WTC11 (cell line): ENCODE measurements at regions not wholly inside any gene's neighbourhood (a gene's known extent, or its start where the extent isn't known, plus 50 kb on each side); places are given as distances from the start of the nearest gene placed in this dataset.

Source experiments
- ATAC-seq: fragments of 200-7000 bp; cut with Tn5 transposase; 2 replicates; pipeline ENCODE4 v1.10.0; 2021; ENCODE audit warnings: mild to moderate bottlenecking, moderate library complexity
- CTCF ChIA-PET: fragments of 300-600 bp; sonication (Branson Sonifier 250); formaldehyde crosslinking; loops from one replicate; lab custom pipeline; 2021; ENCODE audit warnings: antibody characterized with exemption; lab: Charles Lee
- POLR2A ChIA-PET: fragments of 350-600 bp; sonication (Branson Sonifier 250); formaldehyde crosslinking; loops from one replicate; lab custom pipeline; 2021; ENCODE audit warnings: antibody characterized with exemption; lab: Charles Lee
- DNase-seq: peaks from one replicate; pipeline ENCODE4 v3.0.0; 2021; ENCODE audit warnings: low spot score
- H3K27ac Mint-ChIP-seq: 2 replicates; pipeline ENCODE4 v1.8.0; 2021; ENCODE audit warnings: mixed read lengths
- H3K27me3 Mint-ChIP-seq: 2 replicates; pipeline ENCODE4 v1.8.0; 2021; ENCODE audit warnings: low read depth, mild to moderate bottlenecking, moderate library complexity, mixed read lengths
- H3K36me3 Mint-ChIP-seq: 2 replicates; pipeline ENCODE4 v1.8.0; 2021; ENCODE audit warnings: mixed read lengths
- H3K4me1 Mint-ChIP-seq: 2 replicates; pipeline ENCODE4 v1.8.0; 2022; ENCODE audit warnings: mixed read lengths
- H3K4me3 Mint-ChIP-seq: 2 replicates; pipeline ENCODE4 v1.8.0; 2021; ENCODE audit warnings: mild to moderate bottlenecking, moderate library complexity, mixed read lengths
- H3K9me3 Mint-ChIP-seq: 2 replicates; pipeline ENCODE4 v1.8.0; 2021; ENCODE audit warnings: mixed read lengths
- ATF3 ChIP-seq: sonication (generic); formaldehyde crosslinking; conservative IDR thresholded peaks from 2 replicates; pipeline ENCODE4 v1.8.1; 2022; ENCODE audit warnings: mild to moderate bottlenecking, missing genetic modification reagents
- E2F4 ChIP-seq: sonication (generic); formaldehyde crosslinking; IDR thresholded peaks from 2 replicates; pipeline ENCODE4 v1.8.1; 2022; ENCODE audit warnings: low read depth, mild to moderate bottlenecking, moderate library complexity, missing genetic modification reagents, borderline replicate concordance
- ELF4 ChIP-seq: sonication (generic); formaldehyde crosslinking; IDR thresholded peaks from 2 replicates; pipeline ENCODE4 v1.8.1; 2022; ENCODE audit warnings: low read depth, mild to moderate bottlenecking, moderate library complexity, missing genetic modification reagents
- GTF2I ChIP-seq: fragments of 250-450 bp; sonication (Bioruptor Pico); conservative IDR thresholded peaks from 2 replicates; pipeline ENCODE4 v1.4.0; 2021; ENCODE audit warnings: mild to moderate bottlenecking
- HMGXB4 ChIP-seq: sonication (generic); formaldehyde crosslinking; IDR thresholded peaks from 2 replicates; pipeline ENCODE4 v1.8.1; 2023; ENCODE audit warnings: mild to moderate bottlenecking, moderate library complexity, missing genetic modification reagents
- IRF1 ChIP-seq: sonication (generic); formaldehyde crosslinking; IDR thresholded peaks from 2 replicates; pipeline ENCODE4 v1.8.0; 2023; ENCODE audit warnings: missing genetic modification reagents
- NR3C1 ChIP-seq: sonication (generic); formaldehyde crosslinking; conservative IDR thresholded peaks from 2 replicates; pipeline ENCODE4 v1.8.1; 2023; ENCODE audit warnings: low read depth, mild to moderate bottlenecking, missing genetic modification reagents
- PREB ChIP-seq: sonication (generic); formaldehyde crosslinking; IDR thresholded peaks from 2 replicates; pipeline ENCODE4 v1.8.1; 2022; ENCODE audit warnings: mild to moderate bottlenecking, missing genetic modification reagents, moderate library complexity, borderline replicate concordance
- PRRX2 ChIP-seq: fragments of 250-450 bp; sonication (Bioruptor Pico); IDR thresholded peaks from 2 replicates; pipeline ENCODE4 v1.8.0; 2021; ENCODE audit warnings: mild to moderate bottlenecking
- SMAD3 ChIP-seq: sonication (generic); formaldehyde crosslinking; IDR thresholded peaks from 2 replicates; pipeline ENCODE4 v1.8.0; 2022; ENCODE audit warnings: missing genetic modification reagents, mild to moderate bottlenecking, borderline replicate concordance
- SOX15 ChIP-seq: fragments of 250-450 bp; sonication (Bioruptor Pico); IDR thresholded peaks from 2 replicates; pipeline ENCODE4 v1.9.0; 2021; ENCODE audit warnings: mild to moderate bottlenecking
- SP1 ChIP-seq: sonication (generic); formaldehyde crosslinking; conservative IDR thresholded peaks from 2 replicates; pipeline ENCODE4 v1.8.1; 2022; ENCODE audit warnings: missing genetic modification reagents
- USF2 ChIP-seq: sonication (generic); formaldehyde crosslinking; IDR thresholded peaks from 2 replicates; pipeline ENCODE4 v1.8.1; 2023; ENCODE audit warnings: mild to moderate bottlenecking, missing genetic modification reagents, moderate library complexity
- ZMAT4 ChIP-seq: fragments of 250-450 bp; sonication (Bioruptor Pico); IDR thresholded peaks from 2 replicates; pipeline ENCODE4 v1.9.0; 2021; ENCODE audit warnings: mild to moderate bottlenecking
- ZNF219 ChIP-seq: sonication (generic); formaldehyde crosslinking; IDR thresholded peaks from 2 replicates; pipeline ENCODE4 v1.8.0; 2023; ENCODE audit warnings: missing genetic modification reagents, mild to moderate bottlenecking, borderline replicate concordance
- ZNF416 ChIP-seq: fragments of 250-450 bp; sonication (Bioruptor Pico); IDR thresholded peaks from 2 replicates; pipeline ENCODE4 v1.9.0; 2021; ENCODE audit warnings: mild to moderate bottlenecking, inconsistent platforms

GRCh38 chr2:40559175-40559574 is 107.3 kb upstream of the SLC8A1 start (continued):
- TF ChIP-seq E2F4 (CRISPR knock-in tag) (no peak), SOX15 (CRISPR knock-in tag) (no peak)

- Mint-ChIP-seq H3K4me1 (no peaks in the 10 kb centered on the region), H3K27ac (no peak overlapping the region), H3K4me3 (no peak overlapping the region), H3K36me3 (no peaks in the 10 kb centered on the region), H3K27me3 (no peaks in the 10 kb centered on the region), H3K9me3 (no peaks in the 10 kb centered on the region)
- ChIA-PET CTCF (no interaction called here), POLR2A (no interaction called here)
- no peak for TF ChIP-seq HMGXB4
- ATAC-seq (no peak), DNase-seq (no peak)
Measured at GRCh38 chr2:40564184-40564583, 112.3 kb upstream of the SLC8A1 start.

- H3K9me3 Mint-ChIP-seq = peaks cover 12% of the 10 kb centered on the region
- H3K27me3 Mint-ChIP-seq = no peaks in the 10 kb centered on the region
- peaks cover 3% of the 10 kb centered on the region; the same call in 1 of the 2 replicates for H3K36me3 Mint-ChIP-seq
- ChIA-PET POLR2A (no interaction called here), CTCF (no interaction called here)
- no peak overlapping the region for H3K4me3 Mint-ChIP-seq
- ATAC-seq = no peak
- DNase-seq = no peak
- H3K4me1 Mint-ChIP-seq = no peaks in the 10 kb centered on the region
- no peak overlapping the region for H3K27ac Mint-ChIP-seq
- TF ChIP-seq IRF1 (CRISPR knock-in tag) = no peak
- TF ChIP-seq PRRX2 (CRISPR knock-in tag) = no peak
- no peak for TF ChIP-seq ATF3
- TF ChIP-seq ZNF416 (CRISPR knock-in tag) = no peak
- TF ChIP-seq ELF4 (CRISPR knock-in tag) = no peak
- no peak for TF ChIP-seq PREB
- no peak for TF ChIP-seq ZMAT4 (CRISPR knock-in tag)
- TF ChIP-seq SP1 (CRISPR knock-in tag) = no peak
- TF ChIP-seq NR3C1 = no peak
- TF ChIP-seq, all 79 proteins: peak for 0
Measured at GRCh38 chr2:40579247-40579646, 127.4 kb upstream of the SLC8A1 start.

- ChIA-PET CTCF (no interaction called here), POLR2A (no interaction called here)
- no peaks in the 10 kb centered on the region for H3K4me1 Mint-ChIP-seq
- ATAC-seq = no peak
- peaks cover 12% of the 10 kb centered on the region for H3K9me3 Mint-ChIP-seq
- H3K27me3 Mint-ChIP-seq = no peaks in the 10 kb centered on the region
- peaks cover 3% of the 10 kb centered on the region; the same call in 1 of the 2 replicates for H3K36me3 Mint-ChIP-seq
- no peak overlapping the region for H3K4me3 Mint-ChIP-seq
- DNase-seq = no peak
- TF ChIP-seq USF2 (CRISPR knock-in tag) (no peak), NR3C1 (no peak), ZMAT4 (CRISPR knock-in tag) (no peak), GTF2I (CRISPR knock-in tag) (no peak), SMAD3 (no peak), ZNF219 (CRISPR knock-in tag) (no peak), ATF3 (no peak)
- H3K27ac Mint-ChIP-seq = no peak overlapping the region
Measured at GRCh38 chr2:40584432-40584831, 132.5 kb upstream of the SLC8A1 start.
